Activated CD4-positive, alpha-beta T cell treated with anti-CD3 and anti-CD28 coated beads for 48 hours (primary cell): ENCODE measurements at regions not wholly inside any gene's neighbourhood (a gene's known extent, or its start where the extent isn't known, plus 50 kb on each side); places are given as distances from the start of the nearest gene placed in this dataset.

Experiments
- DNase-seq: peaks from one replicate; pipeline ENCODE4 v3.0.0-alpha.2; 2020

GRCh38 chr13:97057176-97057575, 62.9 kb upstream of the OXGR1 start:
- no peak for DNase-seq

GRCh38 chr13:97058391-97058790, 64.1 kb upstream of the OXGR1 start:
- DNase-seq: no peak

GRCh38 chr13:97058926-97059325, 64.7 kb upstream of the OXGR1 start:
- no peak for DNase-seq

- DNase-seq: no peak
These were observed 73.0 kb upstream of the OXGR1 start for GRCh38 chr13:97067017-97067895.

DNA sequence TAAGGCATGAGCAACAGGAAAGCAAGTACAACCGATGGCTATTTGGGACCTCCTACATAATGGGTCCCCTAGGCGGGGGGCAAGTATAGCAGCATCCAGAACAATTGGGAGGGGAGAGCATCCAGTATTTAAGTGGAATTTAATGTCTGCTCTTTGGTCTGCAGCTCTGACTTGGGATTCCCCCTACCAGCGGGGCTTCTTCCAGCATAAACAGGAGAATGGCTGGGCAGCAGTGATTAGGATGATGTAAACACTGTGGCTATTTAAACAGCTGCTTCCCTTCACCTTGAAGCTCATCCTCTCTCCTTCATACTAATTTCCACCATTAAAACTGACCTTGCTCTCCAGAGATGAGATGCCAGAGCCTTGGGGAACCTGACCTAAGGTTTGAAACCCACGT, 73.9 kb upstream of the OXGR1 start:
- DNase-seq: no peak

DNA sequence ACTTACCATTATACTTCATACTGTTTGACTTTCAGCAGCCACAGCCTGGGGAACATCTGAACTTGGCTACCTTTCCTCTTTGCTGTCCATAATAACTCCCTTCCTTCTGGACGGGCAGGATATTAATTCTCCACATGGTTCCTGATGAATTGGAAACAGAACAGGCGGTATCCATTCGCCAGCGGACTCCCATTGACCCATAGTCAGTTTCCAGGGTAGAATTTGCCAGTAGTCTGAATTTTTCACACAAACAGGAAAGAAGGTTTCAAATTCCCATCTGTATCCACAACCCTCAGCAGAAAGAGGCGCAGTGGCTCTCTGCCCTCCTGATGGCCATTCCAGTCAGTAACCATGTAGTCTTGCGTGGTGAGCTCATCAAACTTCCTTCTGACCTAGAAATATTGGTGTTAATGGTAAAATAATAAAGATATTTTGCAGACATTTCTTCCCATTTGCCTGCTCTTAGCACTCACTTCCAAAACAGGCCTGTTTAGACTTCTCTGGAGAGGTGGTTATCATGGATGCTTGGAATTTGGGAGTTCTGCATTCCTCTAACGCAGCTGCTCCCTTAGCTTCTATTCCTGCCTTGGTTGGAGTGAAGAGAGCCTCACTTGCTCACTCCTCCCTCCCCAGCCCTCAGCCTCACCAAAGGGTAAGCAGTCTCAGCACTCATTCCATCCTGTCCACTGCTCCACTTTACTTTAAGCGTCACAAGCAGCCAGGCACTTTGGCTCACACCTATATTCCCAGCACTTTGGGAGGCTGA, 75.0 kb upstream of the OXGR1 start:
- DNase-seq: no peak

GRCh38 chr13:97072297-97072696, 78.0 kb upstream of the OXGR1 start:
- DNase-seq: no peak

- DNase-seq: no peak
These were observed 80.3 kb upstream of the OXGR1 start for GRCh38 chr13:97074618-97075017.

DNA sequence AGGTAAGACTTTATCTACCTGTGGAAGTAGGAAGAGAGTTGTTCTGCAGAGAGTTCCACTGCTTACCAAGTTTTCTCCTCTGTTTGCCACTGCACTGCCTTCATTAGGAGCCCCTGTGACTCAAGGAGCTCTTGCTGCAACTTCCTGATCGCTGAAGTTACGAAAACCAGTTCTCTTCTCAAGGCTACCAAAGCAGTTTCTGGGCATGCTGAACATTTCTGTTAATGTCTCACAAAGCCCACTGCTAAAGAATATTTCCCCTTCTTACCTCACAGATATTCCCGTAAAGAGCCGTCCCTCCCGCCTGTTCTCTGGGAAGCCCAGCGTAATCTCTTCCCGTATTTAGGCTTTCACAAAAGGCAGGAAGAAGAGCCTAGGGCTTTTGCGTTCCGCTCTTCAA, 82.6 kb upstream of the OXGR1 start:
- DNase-seq: no peak

GRCh38 chr13:97077341-97077740, 83.1 kb upstream of the OXGR1 start:
- DNase-seq: no peak

DNA sequence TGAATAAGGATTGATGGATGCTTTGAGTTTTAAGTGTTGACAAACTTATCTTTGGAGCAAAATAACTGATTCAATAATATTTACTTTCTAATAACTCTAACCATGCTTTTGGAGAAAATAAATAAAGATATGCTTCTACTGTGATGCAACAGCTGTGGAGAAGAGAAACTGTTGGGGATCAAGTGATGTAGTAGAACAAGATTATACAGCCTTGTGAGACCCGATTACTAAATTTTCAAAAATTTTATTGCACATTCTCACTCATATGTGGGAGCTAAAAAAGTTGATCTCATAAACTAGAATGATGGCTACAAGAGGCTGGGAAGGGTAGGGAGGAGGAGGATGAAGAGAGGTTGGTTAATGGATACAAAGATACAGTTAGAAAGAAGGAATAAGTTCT, 85.5 kb upstream of the OXGR1 start:
- no peak for DNase-seq

- no peak for DNase-seq
These were observed 88.4 kb upstream of the OXGR1 start for GRCh38 chr13:97082461-97083207.

- no peak for DNase-seq
These were observed 96.9 kb upstream of the OXGR1 start for GRCh38 chr13:97091196-97091595.

DNA sequence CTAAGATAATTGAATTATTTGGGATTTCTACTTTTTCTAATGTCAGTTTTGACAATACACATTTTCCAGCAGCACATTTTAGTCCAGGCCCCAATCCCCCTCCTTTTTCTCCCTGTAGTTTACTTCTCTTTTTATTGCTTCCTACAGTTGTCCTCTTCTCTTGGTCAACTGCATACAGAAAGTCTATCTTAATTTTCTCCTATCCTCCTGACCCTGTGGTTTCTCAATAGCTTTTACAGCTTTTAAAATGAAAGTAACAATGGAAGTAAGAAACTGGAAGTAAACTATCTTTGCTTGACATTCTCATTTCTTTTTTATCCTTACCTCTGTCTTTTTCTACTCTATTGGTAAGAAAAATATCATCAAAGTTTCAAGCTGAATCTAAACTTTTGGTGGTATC, 106.5 kb upstream of the OXGR1 start:
- DNase-seq: no peak

DNA sequence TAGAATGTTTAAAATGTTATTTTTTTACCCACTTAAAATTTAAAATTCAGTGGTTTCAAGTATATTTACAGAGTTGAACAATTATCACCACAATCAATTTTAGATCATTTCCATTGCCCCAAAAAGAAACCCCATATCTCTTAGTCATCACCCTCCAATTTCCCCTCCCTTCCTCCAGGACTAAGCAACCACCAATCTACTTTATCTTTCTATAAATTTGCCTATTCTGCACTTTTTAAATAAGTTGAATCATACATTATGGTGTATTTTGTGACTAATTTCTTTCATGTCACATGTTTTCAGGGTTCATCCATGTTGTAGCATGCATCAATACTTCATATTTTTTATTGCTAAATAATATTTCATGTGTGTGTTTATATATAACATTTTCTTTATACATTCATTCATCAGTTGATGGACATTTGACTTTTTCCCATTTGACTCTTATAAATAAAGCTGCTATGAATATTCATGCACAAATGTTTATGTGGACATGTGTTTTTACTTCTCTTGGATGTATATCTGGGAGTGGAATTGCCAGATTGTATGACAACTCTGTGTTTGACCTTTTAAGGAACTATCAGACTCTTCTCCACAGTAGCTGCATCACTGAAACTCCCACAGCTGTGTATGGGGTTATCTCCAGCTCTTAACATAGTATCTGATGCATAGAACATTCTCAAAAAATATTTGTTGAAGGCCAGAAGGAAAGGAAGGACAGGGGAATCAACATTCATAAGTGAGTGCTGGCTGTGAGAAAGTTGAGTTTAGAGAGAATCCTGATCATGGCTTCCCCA, 107.8 kb upstream of the OXGR1 start:
- no peak for DNase-seq

DNA sequence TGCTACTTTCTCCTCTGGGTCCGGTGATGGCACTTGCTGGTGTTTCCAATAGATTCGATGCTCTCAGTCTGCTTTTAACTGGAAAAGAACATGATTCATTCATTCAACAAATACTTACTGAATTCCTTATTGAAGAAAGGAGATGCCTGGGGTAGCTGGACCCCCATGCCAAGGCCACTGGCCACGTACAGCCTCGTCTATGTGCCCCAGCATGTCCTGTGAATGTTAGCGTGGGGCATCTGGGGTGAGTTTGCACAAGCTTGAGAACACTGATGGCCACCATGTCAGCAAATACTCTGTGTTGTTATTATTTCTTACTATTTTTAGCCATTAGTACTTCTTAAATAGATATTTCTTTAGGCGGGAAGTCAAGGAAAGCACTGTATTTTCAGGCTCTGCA, 112.0 kb upstream of the OXGR1 start:
- no peak for DNase-seq

- DNase-seq: no peak
These were observed 113.7 kb upstream of the OXGR1 start for GRCh38 chr13:97107815-97108529.

- DNase-seq: no peak
These were observed 113.6 kb upstream of the MBNL2 start for GRCh38 chr13:97108530-97108900.

DNA sequence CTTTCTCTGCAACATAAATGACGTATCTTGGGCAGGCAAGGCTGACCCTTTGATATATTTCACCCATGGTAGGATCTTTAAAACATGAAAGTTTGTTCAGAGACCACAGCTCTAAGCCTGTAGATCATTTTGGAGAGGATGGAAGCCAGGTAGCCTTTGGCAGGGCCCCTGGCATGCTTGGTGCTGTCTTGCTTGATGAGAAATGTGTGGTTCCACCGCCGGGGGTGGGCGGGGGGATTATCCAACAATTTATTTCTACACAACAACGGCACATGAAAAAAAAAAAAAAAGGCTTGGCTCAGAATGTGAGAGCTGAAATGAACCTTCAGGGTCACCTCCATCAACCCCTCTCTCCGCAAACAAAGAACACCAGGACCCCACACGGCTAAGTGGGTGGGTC, 112.9 kb upstream of the MBNL2 start:
- DNase-seq: no peak

DNA sequence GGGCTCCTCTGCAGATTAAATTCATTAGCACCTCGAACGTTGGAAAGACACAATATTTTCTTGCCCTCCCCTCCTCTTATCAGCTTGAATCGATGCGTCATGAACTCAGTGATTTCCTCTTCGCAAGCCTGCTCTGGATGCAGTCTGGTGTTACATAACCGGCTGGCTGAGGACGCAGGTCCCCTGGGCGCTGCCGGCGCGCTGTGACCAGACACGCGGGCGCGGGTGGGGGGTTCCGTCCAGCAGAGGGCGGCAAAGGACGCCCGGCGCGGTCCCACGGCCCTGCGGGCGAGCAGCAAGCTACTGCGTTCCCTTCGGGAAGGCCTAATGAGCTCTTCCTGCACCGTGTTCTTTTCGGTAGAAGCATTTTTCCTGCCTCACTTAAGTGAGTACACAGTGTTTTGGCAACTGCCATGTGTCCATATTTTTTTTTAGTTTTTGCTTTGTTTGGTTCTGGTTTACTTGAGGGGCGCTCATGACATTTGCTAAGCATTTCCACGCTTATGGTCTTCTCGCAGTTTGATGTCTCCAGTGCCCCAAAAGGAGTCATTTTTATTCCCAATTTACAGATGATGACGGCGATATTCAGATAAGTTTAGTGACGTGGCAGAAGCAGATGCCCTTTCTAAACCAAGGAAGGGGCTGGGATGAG, 112.2 kb upstream of the MBNL2 start:
- DNase-seq: peak; percentile 85

DNA sequence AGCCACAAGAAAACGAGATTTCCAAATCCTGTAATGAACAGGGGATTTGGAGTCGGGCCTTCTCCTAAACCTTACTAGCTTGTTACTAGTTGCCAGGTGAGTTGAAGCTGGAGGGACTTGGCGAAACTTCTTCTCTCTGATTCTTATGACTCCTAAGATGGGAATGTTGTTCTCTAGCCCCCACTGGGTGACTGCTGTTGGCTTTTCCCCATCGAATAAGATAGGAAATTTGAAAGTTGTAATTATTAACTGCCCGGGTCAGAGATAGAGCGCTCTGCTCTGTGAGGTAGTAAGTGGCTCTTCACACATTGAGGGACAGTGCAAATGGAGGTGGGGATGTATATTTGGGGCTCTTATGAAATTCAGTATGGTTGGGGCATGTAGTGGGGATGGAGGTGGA, 111.2 kb upstream of the MBNL2 start:
- DNase-seq: no peak

GRCh38 chr13:97111756-97112155, 110.4 kb upstream of the MBNL2 start:
- DNase-seq: no peak
